GM18498 (cell line): ENCODE measurements at regions not wholly inside any gene's neighbourhood (a gene's known extent, or its start where the extent isn't known, plus 50 kb on each side); places are given as distances from the start of the nearest gene placed in this dataset.
"Not testable (repeated sequence)": the region's sequence is repeated elsewhere in the genome, so short reads cannot be mapped to it uniquely, and the experiment has no call there.

ENCODE experiments used
- ATAC-seq: cut with Tn5 transposase; IDR thresholded peaks from one replicate; pipeline ENCODE4 v1.9.1; 2021; ENCODE audit warnings: mild to moderate bottlenecking, moderate library complexity; ENCODE audit not compliant: unreplicated experiment

DNA sequence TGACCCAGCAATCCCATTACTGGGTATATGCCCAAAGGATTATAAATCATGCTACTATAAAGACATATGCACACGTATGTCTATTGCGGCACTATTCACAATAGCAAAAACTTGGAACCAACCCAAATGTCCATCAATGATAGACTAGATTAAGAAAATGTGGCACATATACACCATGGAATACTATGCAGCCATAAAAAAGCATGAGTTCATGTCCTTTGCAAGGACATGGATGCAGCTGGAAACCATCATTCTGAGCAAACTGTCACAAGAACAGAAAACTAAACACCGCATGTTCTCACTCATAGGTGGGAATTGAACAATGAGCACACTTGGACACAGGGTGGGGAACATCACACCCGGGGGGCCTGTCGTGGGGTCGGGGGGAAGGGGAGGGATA lies 80.1 kb upstream of the TMEM170B start:
- not testable (repeated sequence) for ATAC-seq

DNA sequence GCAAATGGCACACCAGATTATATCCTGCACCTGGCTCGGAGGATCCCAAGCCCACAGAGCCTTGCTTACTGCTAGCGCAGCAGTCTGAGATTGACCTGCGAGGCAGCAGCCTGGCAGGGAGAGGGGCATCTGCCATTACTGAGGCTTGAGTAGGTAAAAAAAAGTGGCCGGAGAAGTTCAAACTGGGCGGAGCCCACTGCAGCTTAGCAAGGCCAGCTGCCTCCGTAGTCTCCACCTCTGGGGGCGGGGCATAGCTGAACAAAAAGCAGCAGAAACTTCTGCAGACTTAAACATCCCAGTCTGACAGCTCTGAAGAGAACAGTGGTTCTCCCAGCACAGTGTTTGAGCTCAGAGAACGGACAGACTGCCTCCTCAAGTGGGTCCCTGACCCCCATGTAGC lies 85.4 kb upstream of the TMEM170B start:
- ATAC-seq, result not testable (repeated sequence)

DNA sequence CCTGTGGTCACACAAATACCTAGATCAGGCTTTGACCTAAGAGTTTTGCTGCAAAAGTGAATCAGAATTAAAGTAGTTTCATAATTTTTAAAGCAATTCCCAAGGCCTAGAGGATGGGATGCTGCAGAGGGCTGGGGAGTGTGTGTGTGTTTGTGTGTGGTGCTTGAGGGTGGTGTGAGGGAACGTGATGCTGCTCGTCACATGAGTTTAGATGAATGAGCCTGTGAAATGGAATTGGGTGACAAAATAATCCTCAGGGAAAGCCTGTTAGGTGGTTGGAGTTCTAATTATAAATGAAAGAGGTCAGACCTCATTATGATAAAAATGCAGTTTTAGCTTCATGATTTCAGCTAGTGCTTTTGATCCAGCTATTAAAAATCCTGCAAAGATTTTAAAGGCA lies 87.5 kb upstream of the TMEM170B start:
- no peak for ATAC-seq

DNA sequence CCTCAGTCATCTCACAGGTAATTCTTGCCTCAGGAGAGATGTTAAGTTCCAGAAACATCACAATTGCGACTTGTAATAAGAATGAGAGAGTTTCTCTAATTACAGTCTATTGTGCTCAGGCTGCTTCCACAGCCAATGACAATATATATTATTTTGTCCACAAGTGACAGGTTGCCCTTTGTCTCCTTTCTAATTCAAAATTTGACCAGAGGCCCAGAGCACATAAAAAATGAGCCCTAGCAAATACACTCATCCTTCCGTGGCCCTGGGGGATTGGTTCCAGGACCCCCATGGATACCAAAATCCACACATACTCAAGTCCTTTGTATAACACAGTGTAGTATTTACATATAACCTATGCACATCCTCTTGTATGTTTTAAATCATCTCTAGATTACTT lies 88.1 kb upstream of the TMEM170B start:
- no peak for ATAC-seq

DNA sequence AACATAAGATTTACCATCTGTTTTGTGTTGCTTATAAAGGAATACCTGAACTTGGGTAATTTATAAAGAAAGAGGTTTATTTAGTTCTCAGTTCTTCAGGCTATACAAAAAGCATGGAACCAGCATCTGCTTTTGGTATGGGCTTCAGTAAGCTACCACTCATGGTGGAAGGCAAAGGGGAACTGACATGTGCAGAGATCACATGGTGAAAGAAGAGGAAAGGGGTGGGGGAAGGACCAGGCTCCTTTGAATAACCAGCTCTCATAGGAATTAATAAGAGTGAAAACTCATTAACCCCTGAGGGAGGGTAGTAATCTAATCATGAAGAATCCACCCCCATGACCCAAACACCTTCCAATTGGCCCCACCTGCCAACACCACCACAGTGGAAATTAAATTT lies 89.5 kb upstream of the TMEM170B start:
- no peak for ATAC-seq

DNA sequence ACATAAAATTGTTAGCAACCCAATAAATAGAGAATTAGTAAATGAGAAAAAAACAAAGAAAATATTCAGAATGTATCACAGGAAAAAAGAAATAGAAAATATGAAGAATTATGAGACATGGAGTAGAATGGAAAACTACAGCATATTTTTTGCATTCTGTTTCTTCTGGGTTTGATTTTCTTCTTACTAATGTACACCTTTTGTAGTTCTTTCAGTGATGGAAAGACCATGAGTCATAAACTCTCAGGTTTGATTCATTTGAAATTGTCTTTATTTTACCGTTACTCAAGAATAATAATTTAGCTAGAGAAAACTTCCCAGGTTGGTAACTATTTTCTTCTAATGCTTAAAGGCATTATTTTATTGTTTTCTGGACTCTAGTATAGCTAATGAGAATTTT lies 90.3 kb upstream of the TMEM170B start:
- no peak for ATAC-seq

DNA sequence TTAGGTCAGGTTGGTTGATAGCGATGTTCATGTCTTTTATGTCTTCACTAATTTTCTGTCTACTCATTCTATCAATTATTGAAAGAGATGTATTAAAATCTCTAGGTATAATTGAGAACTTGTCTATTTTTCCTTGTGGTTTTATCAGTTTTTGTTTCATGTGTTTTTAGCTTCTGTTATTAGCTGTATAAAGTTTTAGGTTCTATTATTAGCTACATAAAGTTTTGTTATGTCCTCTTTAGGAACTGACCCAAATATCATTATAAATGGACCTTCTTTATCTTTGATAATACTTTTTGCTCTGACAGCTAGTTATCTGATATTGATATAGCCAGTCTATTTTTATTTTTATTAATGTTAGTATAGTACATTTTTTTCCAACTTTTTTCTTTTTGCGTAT lies 92.4 kb upstream of the TMEM170B start:
- ATAC-seq, result peak; percentile 27

DNA sequence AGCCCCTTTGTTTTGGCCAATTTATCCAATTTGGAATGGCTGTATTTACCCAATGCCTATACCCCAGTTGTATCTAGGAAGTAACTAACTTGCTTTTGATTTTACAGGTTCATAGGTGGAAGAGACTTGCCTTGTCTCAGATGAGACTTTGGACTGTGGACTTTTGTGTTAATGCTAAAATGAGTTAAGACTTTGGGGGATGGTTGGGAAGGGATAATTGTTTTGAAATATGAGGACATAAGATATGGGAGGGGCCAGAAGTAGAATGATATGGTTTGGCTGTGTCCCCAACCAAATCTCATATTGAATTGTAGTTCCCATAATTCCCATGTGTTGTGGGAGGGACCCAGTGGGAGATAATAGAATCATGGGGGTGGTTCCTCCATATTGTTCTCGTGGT lies 94.4 kb upstream of the TMEM170B start:
- not testable (repeated sequence) for ATAC-seq

DNA sequence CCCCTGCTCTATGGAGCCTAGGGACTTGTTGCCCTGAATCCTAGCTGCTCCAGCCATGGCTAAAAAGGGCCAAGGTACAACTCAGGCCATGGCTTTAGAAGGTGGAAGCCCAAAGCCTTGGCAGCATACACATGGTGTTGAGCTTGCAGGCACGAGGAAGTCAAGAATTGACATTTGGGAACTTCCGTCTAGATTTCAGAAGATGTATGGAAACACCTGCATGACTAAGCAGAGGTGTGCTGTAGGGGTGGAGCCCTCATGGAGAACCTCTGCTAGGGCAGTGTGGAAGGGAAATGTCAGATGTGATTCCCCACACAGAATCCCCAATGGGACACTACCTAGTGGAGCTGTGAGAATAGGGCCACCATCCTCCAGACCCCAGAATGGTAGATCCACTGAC lies 95.1 kb upstream of the TMEM170B start:
- no peak for ATAC-seq

DNA sequence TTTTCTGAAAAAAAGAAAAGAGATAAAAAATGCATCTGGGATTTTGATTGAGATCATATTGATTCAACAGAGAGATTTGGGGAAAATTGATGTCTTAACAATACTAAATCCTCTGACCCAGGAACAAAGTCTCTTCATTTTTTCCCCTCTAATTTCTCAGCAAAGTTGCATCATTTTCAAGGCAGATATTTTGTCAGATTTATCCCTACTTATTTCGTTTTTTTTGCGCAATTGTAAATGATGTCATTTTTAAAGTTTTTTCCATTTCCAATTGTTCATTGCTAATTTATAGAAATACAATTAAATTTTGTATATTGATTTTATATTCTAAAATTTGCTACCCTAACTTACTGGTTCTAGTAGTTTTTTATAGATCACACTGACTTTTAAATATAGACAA lies 97.7 kb upstream of the TMEM170B start:
- no peak for ATAC-seq

DNA sequence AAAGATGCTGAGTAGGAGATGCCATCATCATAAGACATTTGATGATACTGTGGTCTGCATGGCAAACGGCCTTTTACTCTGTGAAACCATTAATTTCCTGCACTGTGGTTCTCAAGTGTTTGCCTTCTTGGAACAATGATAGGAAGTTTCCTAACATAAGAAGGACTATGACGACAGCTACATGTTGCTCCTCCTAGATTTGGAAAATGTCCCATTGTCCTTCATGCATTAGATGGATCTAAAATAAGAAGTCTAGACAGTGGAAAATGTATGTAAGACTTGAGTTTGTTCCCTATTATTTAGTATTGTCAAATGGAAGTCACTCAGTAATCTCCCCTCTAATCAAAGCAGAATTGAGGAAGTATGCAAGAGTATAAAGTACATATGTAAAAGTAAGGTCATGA lies 98.5 kb upstream of the TMEM170B start:
- ATAC-seq, result no peak

DNA sequence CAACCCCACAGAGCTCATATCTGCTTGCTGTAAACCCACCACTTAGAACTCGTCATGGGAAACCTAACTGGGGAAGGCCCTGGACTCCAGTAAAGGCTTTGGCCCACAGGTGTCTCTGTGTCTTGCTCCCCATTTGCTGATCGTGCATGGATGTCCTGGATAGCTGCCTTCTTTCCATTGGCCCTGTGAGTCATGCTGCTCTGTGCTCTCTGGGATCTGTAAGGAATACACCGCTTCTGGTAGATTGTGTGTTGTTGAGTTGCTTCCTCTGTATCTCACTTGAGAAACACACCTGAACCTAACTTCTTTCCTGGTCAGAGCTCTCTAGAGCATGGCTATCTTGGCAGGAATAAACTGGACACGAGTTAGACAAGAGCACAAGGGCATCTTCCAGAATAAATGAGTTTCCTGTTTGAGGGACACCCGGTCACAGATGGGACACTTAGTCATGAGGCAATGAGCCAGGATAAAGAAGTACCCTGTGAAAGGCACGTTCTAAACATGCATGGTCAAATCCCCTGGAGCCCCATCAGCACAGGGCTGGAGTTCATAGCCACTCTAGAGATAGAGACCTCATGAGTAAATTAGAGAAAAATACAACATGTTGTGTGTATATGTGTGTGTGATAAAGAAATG lies 99.6 kb upstream of the TMEM170B start:
- no peak for ATAC-seq

DNA sequence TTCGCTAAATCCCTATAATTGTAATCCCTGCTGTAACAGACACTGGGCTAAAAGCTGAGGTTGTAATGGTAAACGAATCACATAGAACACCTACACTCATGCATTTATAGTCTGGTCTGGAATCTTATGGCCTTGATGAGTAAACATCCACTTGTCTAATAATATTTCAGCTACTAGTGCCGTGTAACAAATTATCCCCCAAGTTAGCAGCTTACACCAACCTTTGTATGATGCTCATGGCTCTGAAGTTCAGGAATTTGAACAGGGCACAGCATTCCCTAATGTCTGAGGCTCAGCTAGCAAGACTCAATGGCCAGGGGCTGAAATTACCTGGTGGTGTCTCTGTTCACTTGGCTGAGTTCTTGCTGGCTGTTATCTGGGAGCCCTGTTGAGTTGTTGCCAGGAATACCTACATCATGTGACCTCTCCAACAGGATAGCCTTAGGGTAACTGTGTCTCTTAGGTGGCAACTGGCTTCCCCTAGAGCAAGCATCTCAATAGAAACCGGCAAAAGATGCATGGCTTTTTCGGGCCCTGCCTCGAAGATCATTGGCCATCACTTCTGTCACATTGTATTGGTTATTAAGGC lies 100.9 kb upstream of the TMEM170B start:
- no peak for ATAC-seq

DNA sequence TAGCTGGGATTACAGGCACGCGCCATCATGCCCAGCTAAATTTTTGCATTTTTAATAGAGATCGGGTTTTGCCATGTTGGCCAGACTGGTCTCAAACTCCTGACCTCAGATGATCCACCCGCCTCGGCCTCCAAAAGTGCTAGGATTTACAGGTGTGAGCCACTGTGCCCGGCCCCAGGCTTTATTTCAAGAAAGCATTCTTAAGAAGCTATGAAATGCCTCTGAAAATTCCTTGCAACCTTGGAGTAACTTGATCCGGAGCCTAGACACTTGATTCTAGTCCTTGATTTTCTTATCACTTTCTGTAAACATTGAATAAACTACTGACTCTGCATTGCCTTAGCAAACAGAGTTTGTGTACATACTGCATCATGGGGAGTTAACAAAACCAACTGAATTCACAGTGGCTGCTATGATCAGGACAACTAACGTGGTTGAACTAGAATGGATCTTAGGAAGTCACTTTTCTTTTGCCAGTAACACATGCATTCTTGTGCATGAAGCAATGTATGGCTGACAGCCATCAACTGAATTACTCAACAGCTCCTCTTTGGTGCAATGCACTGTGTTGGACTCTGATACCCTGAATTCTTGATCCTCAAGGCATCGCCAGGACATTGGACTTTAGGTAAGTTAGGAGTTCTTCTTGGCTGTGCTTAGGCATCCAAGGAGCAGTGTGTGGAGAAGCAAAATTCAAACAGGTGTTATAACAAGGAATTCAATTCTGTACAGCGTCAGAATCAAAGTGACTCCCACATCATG lies 102.8 kb upstream of the TMEM170B start:
- ATAC-seq, result no peak

DNA sequence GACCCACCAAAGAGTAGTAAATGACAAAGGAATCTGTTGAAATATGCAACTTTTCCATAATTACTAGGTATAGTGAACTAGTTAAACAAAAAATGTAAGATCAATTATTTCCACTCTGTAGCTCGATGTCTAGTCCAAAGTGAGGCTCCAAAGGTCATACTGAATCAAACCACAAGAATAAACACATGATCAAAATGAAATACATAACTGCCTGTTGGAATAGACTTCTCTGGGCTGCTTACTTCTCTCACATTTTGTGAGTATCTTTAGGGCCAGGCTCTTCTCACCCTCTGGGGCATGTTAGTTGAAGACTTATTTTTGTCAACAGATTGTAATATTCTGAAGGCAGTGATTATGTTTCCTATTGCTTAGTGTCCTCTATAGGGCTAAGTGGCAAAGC lies 103.7 kb upstream of the TMEM170B start:
- no peak for ATAC-seq

DNA sequence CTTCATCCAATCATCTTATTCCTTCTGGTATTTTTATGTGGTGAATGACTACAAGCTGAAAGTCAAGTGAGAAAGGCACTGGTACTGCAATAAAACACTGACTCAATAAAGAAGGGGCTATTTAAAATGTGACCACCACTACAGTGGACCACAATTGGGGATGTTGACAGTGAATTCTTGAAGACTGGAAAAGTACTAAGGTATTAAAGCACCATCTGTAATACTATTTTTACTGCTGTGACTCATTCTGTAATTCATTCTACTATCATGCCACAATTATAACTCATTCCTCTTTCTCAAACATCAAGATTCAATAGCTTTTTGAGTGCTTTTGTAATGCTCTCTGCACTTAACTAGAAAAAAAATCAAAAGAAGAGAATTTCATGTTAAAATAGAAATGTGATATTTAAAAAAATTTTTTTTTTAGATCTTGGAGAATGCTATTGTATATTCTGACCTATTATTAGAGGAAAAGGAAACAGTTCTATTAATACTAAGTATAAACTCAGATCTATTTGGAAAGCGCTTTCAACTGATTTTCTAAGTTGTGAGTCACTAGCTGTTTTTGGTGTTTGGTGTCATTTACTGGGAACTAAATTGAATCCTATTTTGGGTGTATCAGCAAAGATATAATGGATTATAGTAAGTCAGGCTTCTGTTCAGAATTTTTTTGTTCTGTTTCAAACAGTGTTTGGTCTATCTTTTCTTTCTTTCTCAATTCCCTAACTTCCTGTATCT lies 104.7 kb upstream of the TMEM170B start:
- ATAC-seq, result no peak

DNA sequence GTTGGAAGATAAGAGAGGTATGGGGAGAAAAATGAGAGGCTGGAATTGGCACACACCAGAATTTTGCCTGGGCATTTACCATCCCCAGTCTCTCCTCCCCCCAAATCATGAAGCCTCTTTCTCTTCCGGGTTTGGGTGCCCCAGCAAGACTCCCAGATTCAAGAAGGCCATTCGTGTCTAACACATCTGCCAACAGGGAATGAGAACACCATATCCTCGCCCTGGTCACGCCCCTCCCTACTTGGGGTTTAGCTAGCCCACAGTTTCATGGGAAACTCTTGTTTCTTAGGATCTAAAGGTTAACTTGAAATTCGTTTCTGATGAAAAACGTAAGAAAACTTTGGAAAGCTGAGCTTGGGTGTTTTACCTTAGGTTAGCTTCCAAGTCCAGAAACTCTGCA lies 105.5 kb upstream of the TMEM170B start:
- no peak for ATAC-seq

DNA sequence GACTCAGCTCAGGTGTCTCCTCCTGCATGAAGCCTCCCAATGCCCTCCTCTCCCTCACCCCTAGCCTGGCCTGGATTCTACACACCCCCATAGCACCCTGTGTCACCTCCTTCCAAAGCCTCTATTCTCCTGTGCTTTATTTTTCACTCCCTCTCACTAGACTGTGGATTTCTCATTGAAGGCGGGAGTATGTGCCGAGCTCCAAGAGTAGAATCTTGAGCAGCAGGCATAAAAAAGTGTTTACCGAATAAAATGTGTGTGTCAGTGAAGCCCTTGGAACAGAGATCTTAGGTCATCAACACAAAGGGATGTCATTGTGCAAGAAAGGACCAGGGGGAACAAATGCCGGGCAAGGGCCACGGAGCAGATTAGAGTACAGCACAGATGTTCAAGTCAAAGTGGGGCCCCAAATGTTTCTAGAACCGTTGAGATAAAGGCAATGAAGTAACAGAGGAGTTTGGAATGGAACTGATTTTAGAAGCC lies 106.1 kb upstream of the TMEM170B start:
- no peak for ATAC-seq

DNA sequence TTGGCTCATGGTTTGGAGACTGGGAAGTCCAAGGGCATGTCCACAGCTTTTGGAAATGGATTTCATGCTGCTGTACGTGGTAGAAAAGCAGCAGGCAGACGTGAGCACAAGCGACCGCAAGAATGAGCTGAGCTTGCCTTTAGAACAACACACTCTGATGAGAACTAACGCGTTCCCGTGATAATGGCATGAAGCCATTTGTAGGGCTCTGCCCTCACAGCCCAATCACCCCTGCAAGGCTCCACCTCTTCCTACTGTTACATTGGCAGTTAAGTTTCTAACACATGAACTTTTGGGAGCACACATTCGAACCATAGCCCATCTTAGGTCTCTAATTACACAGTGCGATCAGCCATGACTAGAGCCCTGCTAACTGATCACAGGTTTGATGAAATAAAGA lies 107.5 kb upstream of the TMEM170B start:
- ATAC-seq, result no peak

DNA sequence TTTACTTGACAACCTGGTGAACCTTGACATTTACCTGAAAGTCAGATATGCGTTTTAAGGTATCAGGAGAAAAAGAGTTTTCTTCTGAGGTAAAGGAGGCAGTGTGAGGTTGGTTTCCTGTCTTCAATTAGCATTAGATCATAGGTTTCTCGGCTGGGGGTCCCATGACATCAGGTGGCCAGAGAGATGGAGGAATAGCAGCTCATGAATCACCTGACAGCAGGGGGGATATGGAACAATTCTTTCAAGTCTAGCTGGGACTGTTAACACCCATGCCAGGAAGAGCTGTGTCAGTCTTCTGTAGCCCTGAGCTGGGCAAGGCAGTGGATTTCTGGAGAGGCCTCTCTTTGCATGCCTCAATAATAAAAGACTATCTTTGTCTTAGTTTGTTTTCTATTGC lies 108.0 kb upstream of the TMEM170B start:
- no peak for ATAC-seq

DNA sequence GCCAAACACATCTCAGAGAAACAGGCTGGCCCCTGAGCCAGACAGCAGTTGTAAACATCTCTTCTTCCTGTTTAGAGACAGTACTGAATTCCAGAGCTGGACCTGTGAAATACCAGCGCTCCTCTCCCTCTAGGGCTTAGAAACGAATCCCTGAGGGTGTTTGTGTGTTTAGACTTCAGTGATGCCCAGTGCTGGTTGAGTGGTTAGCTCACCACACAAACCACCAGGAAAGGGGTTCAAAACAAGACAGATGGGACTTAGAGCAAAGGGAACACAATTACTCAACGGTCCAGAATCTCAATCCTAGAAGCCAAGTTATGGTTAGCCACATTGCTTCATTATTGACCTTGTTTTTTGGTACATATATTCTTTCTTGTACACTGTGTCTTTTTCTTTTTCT lies 108.7 kb upstream of the TMEM170B start:
- peak; percentile 50 for ATAC-seq

DNA sequence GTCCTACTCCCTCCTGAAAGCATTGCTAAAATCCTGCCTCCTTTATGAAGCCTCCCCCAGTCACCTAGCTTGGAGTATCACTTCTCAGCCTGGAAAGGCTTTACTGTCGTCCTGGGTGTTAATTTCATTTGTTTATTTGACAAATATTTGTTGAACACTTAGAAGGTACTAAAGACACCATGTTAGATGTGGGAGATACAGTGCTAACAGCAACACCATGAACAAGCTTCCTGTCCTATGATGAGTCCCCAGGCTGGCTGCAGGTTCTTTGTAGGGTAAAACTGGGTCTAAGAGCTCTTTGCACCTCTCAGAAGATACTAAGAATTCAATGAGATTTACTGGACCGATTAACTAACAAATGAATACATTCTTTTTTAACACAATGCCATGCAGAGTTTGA lies 109.2 kb upstream of the TMEM170B start:
- no peak for ATAC-seq
